Right atrium auricular region (tissue), 2 donors: ENCODE measurements at regions not wholly inside any gene's neighbourhood (a gene's known extent, or its start where the extent isn't known, plus 50 kb on each side); places are given as distances from the start of the nearest gene placed in this dataset.

Source experiments
- DNase-seq: peaks from one replicate; pipeline ENCODE4 v3.0.0-alpha.2; 2019; ENCODE audit warnings: low spot score
- H3K27ac ChIP-seq, 2 donors: fragments of 200-600 bp; sonication (generic); 1 replicate in 1 of 2; 2 replicates in 1 of 2; pipeline ENCODE4 v1.5.1; 2016 to 2019
- H3K27me3 ChIP-seq, 2 donors: fragments of 200-600 bp; sonication (generic); one replicate each; pipeline versions ENCODE4 v1.5.1 to v1.6.0; 2017 to 2019
- H3K36me3 ChIP-seq: fragments of 200-600 bp; sonication (generic); one replicate; pipeline ENCODE4 v1.5.1; 2016
- H3K4me1 ChIP-seq, 2 donors: fragments of 200-600 bp; sonication (generic); one replicate each; pipeline versions ENCODE4 v1.5.1 to v1.6.0; 2017 to 2019
- H3K4me3 ChIP-seq, 2 donors: fragments of 200-600 bp; sonication (generic); 1 replicate in 1 of 2; 2 replicates in 1 of 2; pipeline ENCODE4 v1.5.1; 2017 to 2019; ENCODE audit warnings: mild to moderate bottlenecking in 1 of 2, moderate library complexity in 1 of 2
- H3K9me3 ChIP-seq, 2 donors: fragments of 200-600 bp; sonication (generic); one replicate each; pipeline ENCODE4 v1.5.1; 2019
- TF ChIP-seq, protein P1 (sequence below), 2 donors: fragments of 200-600 bp; sonication (generic); IDR thresholded peaks; one replicate each; pipeline ENCODE4 v1.5.1; 2019; ENCODE audit warnings: antibody characterized with exemption in 2 of 2

DNA sequence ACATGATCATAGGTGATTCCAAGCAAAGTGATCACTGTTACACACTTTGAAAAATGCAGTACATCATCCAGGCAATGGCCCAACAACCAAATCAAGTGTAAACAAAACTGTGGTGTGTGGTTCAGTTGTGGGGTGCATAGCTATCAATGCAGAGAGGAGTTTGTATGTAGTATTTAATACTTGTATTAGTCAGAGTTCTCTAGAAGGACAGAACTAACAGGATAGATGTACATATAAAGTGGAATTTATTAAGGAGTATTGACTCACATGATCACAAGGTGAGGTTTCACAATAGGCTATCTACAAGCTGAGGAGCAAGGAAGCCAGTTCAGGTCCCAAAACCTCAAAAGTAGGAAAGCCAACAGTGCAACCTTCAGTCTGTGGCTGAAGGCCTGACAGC is 249.3 kb upstream of the HTR2A start:
- Histone ChIP-seq H3K27me3 (no peaks in the 10 kb centered on the region), H3K9me3 (no peaks in the 10 kb centered on the region), H3K4me1 (no peaks in the 10 kb centered on the region), H3K27ac (no peak overlapping the region), H3K36me3 (no peaks in the 10 kb centered on the region), H3K4me3 (no peak overlapping the region)
- no peak for DNase-seq
- TF ChIP-seq, protein P1, sequence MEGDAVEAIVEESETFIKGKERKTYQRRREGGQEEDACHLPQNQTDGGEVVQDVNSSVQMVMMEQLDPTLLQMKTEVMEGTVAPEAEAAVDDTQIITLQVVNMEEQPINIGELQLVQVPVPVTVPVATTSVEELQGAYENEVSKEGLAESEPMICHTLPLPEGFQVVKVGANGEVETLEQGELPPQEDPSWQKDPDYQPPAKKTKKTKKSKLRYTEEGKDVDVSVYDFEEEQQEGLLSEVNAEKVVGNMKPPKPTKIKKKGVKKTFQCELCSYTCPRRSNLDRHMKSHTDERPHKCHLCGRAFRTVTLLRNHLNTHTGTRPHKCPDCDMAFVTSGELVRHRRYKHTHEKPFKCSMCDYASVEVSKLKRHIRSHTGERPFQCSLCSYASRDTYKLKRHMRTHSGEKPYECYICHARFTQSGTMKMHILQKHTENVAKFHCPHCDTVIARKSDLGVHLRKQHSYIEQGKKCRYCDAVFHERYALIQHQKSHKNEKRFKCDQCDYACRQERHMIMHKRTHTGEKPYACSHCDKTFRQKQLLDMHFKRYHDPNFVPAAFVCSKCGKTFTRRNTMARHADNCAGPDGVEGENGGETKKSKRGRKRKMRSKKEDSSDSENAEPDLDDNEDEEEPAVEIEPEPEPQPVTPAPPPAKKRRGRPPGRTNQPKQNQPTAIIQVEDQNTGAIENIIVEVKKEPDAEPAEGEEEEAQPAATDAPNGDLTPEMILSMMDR (IDR thresholded peaks at IDR 0.05): no peak

DNA sequence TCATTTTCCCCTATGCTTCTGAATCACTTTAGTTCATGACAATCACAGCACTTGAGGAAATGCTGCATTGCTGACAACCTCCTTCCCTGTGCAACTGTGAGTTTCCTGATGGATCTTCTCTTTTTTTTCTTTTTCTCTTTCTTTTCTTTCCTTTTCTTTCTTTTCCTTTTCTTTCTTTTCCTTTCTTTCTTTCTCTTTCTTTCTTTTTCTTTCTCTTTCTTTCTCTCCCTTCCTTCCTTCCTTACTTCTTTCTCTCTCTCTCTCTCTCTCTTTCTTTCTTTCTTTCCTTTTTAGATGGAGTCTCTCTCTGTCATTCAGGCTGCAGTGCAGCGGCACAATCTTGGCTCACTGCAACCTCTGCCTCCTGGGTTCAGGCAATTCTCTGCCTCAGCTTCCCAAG is 247.9 kb upstream of the HTR2A start:
- Histone ChIP-seq H3K27ac (no peak overlapping the region), H3K4me3 (no peak overlapping the region), H3K36me3 (no peaks in the 10 kb centered on the region), H3K9me3 (no peaks in the 10 kb centered on the region), H3K27me3 (no peaks in the 10 kb centered on the region), H3K4me1 (no peaks in the 10 kb centered on the region)
- TF ChIP-seq, protein P1 (IDR thresholded peaks at IDR 0.05): no peak
- DNase-seq: no peak

DNA sequence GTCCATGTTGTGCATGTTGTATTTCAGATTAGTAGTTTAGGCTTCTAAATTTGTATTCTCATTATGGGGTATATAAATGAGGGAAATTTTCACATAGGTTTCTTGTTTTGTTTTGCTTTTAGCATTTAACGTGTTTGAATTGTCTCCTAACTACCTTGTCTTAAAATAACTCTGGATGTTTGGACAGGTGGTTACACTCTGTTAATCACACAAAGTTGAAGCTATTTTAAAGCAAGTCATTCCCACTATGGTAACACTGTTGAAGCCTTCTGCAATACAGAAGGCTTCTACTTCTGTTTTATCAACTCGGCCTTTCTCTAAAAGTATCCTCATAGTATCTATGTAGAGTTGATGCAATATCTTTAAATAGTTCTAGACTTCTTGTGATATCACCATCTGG is 245.3 kb upstream of the HTR2A start:
- TF ChIP-seq, protein P1 (IDR thresholded peaks at IDR 0.05): no peak
- no peaks in the 10 kb centered on the region for H3K4me1 ChIP-seq
- H3K36me3 ChIP-seq: no peaks in the 10 kb centered on the region
- no peak overlapping the region for H3K4me3 ChIP-seq
- DNase-seq: no peak
- H3K27ac ChIP-seq: no peak overlapping the region
- H3K9me3 ChIP-seq: no peaks in the 10 kb centered on the region
- no peaks in the 10 kb centered on the region for H3K27me3 ChIP-seq

DNA sequence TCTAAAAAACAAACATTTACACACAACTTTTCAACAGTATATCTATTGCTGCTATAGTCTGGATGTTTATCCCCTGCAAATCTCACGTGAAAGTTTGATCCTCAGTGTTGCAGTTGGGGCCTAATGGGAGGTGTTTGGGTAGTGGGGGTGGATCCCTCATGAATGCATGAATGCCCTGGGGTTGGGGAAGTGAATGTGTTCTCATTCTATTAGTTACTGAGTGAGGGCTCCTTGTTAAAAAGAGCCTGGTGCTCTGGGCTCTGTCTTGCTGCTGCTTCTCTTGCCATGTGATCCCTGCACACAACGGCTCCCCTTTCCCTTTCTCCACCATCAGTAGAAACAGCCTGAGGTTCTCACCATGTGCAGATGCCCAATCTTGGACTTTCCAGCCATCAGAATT is 242.7 kb upstream of the HTR2A start:
- no peak for DNase-seq
- no peaks in the 10 kb centered on the region for H3K27me3 ChIP-seq
- no peak overlapping the region for H3K27ac ChIP-seq
- H3K4me3 ChIP-seq: no peak overlapping the region
- H3K4me1 ChIP-seq: no peaks in the 10 kb centered on the region
- H3K9me3 ChIP-seq: no peaks in the 10 kb centered on the region
- H3K36me3 ChIP-seq: no peaks in the 10 kb centered on the region
- TF ChIP-seq, protein P1 (IDR thresholded peaks at IDR 0.05): no peak

DNA sequence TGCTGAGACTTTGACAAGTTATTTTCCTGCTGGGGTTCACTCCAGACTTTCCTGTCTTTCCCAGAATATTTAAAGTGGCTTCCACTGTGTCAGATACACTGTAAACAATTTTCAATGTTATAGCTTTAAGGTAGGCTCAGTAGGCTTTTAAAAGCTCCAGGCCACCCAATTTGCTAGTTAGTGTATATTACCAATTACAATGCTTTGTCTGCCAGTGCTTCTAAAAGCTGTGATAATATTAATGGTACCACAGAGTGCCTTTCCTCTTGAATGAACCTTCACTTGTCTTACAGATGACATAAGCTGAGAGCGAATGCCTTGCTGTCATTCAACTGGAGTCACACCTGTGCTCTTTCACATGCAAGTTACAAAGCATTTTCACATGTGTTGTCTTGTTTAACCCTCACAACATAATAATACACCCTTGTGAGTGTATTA is 239.7 kb upstream of the HTR2A start:
- DNase-seq: no peak
- Histone ChIP-seq H3K27me3 (no peaks in the 10 kb centered on the region), H3K4me3 (no peak overlapping the region), H3K36me3 (no peaks in the 10 kb centered on the region), H3K4me1 (no peaks in the 10 kb centered on the region), H3K27ac (no peak overlapping the region), H3K9me3 (no peaks in the 10 kb centered on the region)
- TF ChIP-seq, protein P1 (IDR thresholded peaks at IDR 0.05): no peak

DNA sequence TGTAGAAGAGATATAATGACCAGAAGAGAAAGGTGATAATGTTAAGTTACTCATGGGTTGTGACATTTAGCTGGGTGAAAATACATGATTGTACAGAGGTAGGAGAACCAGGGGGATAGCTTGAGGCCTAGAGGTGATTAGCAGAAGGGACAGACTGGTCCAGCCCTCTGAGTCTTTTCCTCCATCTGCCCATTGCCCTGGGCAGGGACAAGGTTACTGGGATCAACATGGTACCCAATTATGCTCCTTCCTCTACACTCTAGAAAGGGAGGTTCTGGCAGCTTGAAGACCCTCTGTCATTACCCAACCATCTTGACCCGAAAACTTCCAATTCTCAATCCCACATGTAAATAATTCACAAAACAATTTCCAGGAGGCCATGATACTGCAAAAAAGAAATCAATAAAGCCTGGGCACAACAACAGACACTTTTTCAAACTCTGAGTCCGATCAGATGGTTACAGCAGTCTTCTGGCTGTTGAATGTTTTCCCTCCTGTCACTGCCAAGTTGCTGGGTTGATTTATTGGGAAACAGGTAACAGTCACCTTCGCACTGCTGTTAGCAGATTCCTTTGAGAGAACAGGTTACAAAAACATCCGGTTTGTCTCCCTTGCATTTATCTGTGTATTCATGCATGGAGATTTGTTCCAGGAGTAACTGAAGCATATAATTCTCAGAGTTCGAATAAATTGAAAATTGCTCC is 239.1 kb upstream of the HTR2A start:
- Histone ChIP-seq H3K4me3 (no peak overlapping the region), H3K9me3 (no peaks in the 10 kb centered on the region), H3K27ac (no peak overlapping the region), H3K27me3 (no peaks in the 10 kb centered on the region), H3K36me3 (no peaks in the 10 kb centered on the region), H3K4me1 (no peaks in the 10 kb centered on the region)
- TF ChIP-seq, protein P1 (IDR thresholded peaks at IDR 0.05): no peak
- DNase-seq: no peak
